C4-2B (cell line): ENCODE measurements at regions not wholly inside any gene's neighbourhood (a gene's known extent, or its start where the extent isn't known, plus 50 kb on each side); places are given as distances from the start of the nearest gene placed in this dataset.

Source experiments
- CTCF ChIP-seq: fragments of 450-650 bp; conservative IDR thresholded peaks from 2 replicates; pipeline ENCODE4 v1.5.1; 2017; ENCODE audit warnings: mild to moderate bottlenecking
- ZFX ChIP-seq: fragments of 450-650 bp; IDR thresholded peaks from 2 replicates; pipeline ENCODE4 v1.6.1; 2017

- TF ChIP-seq CTCF (no peak), ZFX (no peak)
These were observed 80.2 kb upstream of the ALOX12 start for GRCh38 chr17:6915620-6916019.
